ENCODE measurements at regions not wholly inside any gene's neighbourhood (a gene's known extent, or its start where the extent isn't known, plus 50 kb on each side); places are given as distances from the start of the nearest gene placed in this dataset.

- Histone ChIP-seq H3K4me3 (ENCODE audit: low read length) (peak overlapping the region; percentile 32), H3K4me2 (ENCODE audit: low read length) (peak overlapping the region; percentile 57), H3K27me3 (ENCODE audit: control insufficient read depth, low read length) (no peaks in the 10 kb centered on the region), H3K79me2 (ENCODE audit: control insufficient read depth, low read length) (no peaks in the 10 kb centered on the region), H3F3A (ENCODE audit: control insufficient read depth, insufficient read depth) (no peaks in the 10 kb centered on the region), H3K9me3 (ENCODE audit: control insufficient read depth, insufficient read depth, low read length) (peaks cover 16% of the 10 kb centered on the region; the same call in 1 of the 2 replicates), H3K36me3 (ENCODE audit: control insufficient read depth, low read length) (no peaks in the 10 kb centered on the region), H3K27ac (ENCODE audit: low read depth, low read length) (peak overlapping the region; percentile 16), H3K4me1 (ENCODE audit: control insufficient read depth, low read length) (peaks cover 24% of the 10 kb centered on the region), H3K9me2 (replicated peaks; ENCODE audit: control insufficient read depth, low read length) (no peaks in the 10 kb centered on the region), H4K20me1 (ENCODE audit: control insufficient read depth, insufficient read depth, low read depth, low read length) (no peaks in the 10 kb centered on the region)
- TF ChIP-seq EZH2phosphoT487 (IDR thresholded peaks at IDR 0.05; ENCODE audit: borderline replicate concordance, low read length) (no peak), CTCF (IDR thresholded peaks at IDR 0.05; ENCODE audit: low read depth, low read length, poor library complexity, severe bottlenecking) (no peak)
Observed at GRCh38 chr7:112572669-112573301, 92.0 kb downstream of the LSMEM1 start.

- peak overlapping the region; percentile 16 for H3K27ac ChIP-seq (ENCODE audit: low read depth, low read length)
- H3K79me2 ChIP-seq (ENCODE audit: control insufficient read depth, low read length): no peaks in the 10 kb centered on the region
- no peaks in the 10 kb centered on the region for H3K27me3 ChIP-seq (ENCODE audit: control insufficient read depth, low read length)
- no peaks in the 10 kb centered on the region for H3F3A ChIP-seq (ENCODE audit: control insufficient read depth, insufficient read depth)
- TF ChIP-seq CTCF (IDR thresholded peaks at IDR 0.05; ENCODE audit: low read depth, low read length, poor library complexity, severe bottlenecking) (no peak), EZH2phosphoT487 (IDR thresholded peaks at IDR 0.05; ENCODE audit: borderline replicate concordance, low read length) (no peak)
- H3K4me1 ChIP-seq (ENCODE audit: control insufficient read depth, low read length): peaks cover 24% of the 10 kb centered on the region
- no peaks in the 10 kb centered on the region for H3K36me3 ChIP-seq (ENCODE audit: control insufficient read depth, low read length)
- H3K4me2 ChIP-seq (ENCODE audit: low read length): peak overlapping the region; percentile 57
- no peaks in the 10 kb centered on the region for H4K20me1 ChIP-seq (ENCODE audit: control insufficient read depth, insufficient read depth, low read depth, low read length)
- H3K9me2 ChIP-seq (replicated peaks; ENCODE audit: control insufficient read depth, low read length): no peaks in the 10 kb centered on the region
- H3K4me3 ChIP-seq (ENCODE audit: low read length): peak overlapping the region; percentile 32
- peaks cover 16% of the 10 kb centered on the region; the same call in 1 of the 2 replicates for H3K9me3 ChIP-seq (ENCODE audit: control insufficient read depth, insufficient read depth, low read length)
Observed at GRCh38 chr7:112573302-112574039, 92.7 kb downstream of the LSMEM1 start.

GRCh38 chr7:112575864-112576263, 95.1 kb downstream of the LSMEM1 start:
- Histone ChIP-seq H3K9me2 (replicated peaks; ENCODE audit: control insufficient read depth, low read length) (no peaks in the 10 kb centered on the region), H3K27ac (ENCODE audit: low read depth, low read length) (no peak overlapping the region), H3F3A (ENCODE audit: control insufficient read depth, insufficient read depth) (no peaks in the 10 kb centered on the region), H4K20me1 (ENCODE audit: control insufficient read depth, insufficient read depth, low read depth, low read length) (no peaks in the 10 kb centered on the region), H3K36me3 (ENCODE audit: control insufficient read depth, low read length) (no peaks in the 10 kb centered on the region), H3K9me3 (ENCODE audit: control insufficient read depth, insufficient read depth, low read length) (peaks cover 16% of the 10 kb centered on the region; the same call in 1 of the 2 replicates), H3K79me2 (ENCODE audit: control insufficient read depth, low read length) (no peaks in the 10 kb centered on the region), H3K4me2 (ENCODE audit: low read length) (no peak overlapping the region), H3K4me3 (ENCODE audit: low read length) (no peak overlapping the region), H3K27me3 (ENCODE audit: control insufficient read depth, low read length) (no peaks in the 10 kb centered on the region), H3K4me1 (ENCODE audit: control insufficient read depth, low read length) (peaks cover 24% of the 10 kb centered on the region)
- TF ChIP-seq EZH2phosphoT487 (IDR thresholded peaks at IDR 0.05; ENCODE audit: borderline replicate concordance, low read length): no peak

- Histone ChIP-seq H3K27ac (ENCODE audit: low read depth, low read length) (no peak overlapping the region), H3K27me3 (ENCODE audit: control insufficient read depth, low read length) (no peaks in the 10 kb centered on the region), H3K9me3 (ENCODE audit: control insufficient read depth, insufficient read depth, low read length) (peaks cover 13% of the 10 kb centered on the region; the same call in 1 of the 2 replicates), H3K79me2 (ENCODE audit: control insufficient read depth, low read length) (no peaks in the 10 kb centered on the region), H3K4me2 (ENCODE audit: low read length) (no peak overlapping the region), H3F3A (ENCODE audit: control insufficient read depth, insufficient read depth) (no peaks in the 10 kb centered on the region), H4K20me1 (ENCODE audit: control insufficient read depth, insufficient read depth, low read depth, low read length) (no peaks in the 10 kb centered on the region), H3K36me3 (ENCODE audit: control insufficient read depth, low read length) (no peaks in the 10 kb centered on the region), H3K4me1 (ENCODE audit: control insufficient read depth, low read length) (no peaks in the 10 kb centered on the region), H3K4me3 (ENCODE audit: low read length) (no peak overlapping the region), H3K9me2 (replicated peaks; ENCODE audit: control insufficient read depth, low read length) (no peaks in the 10 kb centered on the region)
- TF ChIP-seq EZH2phosphoT487 (IDR thresholded peaks at IDR 0.05; ENCODE audit: borderline replicate concordance, low read length): no peak
- TF ChIP-seq CTCF (IDR thresholded peaks at IDR 0.05; ENCODE audit: low read depth, low read length, poor library complexity, severe bottlenecking): no peak
Observed at GRCh38 chr7:112579388-112579787, 98.6 kb downstream of the LSMEM1 start.
